ENCODE measurements at regions not wholly inside any gene's neighbourhood (a gene's known extent, or its start where the extent isn't known, plus 50 kb on each side); places are given as distances from the start of the nearest gene placed in this dataset.
"Not testable (repeated sequence)": the region's sequence is repeated elsewhere in the genome, so short reads cannot be mapped to it uniquely, and the experiment has no call there.

GRCh38 chr21:14028619-14029018 is 182.1 kb downstream of the LIPI start:
- H3K27ac ChIP-seq (ENCODE audit: extremely low read depth, low read depth, low read length); POLR2A ChIA-PET; H3K9me3 ChIP-seq (ENCODE audit: control insufficient read depth, insufficient read depth, low read depth, low read length); H3K4me1 ChIP-seq (ENCODE audit: control insufficient read depth, insufficient read depth, low read length); H3K4me3 ChIP-seq (ENCODE audit: low read depth, low read length); CTCF ChIA-PET; H3K36me3 ChIP-seq (ENCODE audit: control insufficient read depth in 2 of 2, insufficient read depth in 1 of 2, low read length in 2 of 2): not testable (repeated sequence)
- TF ChIP-seq ZNF394 (tag by site-specific recombination; IDR thresholded peaks at IDR 0.05; ENCODE audit: borderline replicate concordance): peak; percentile 17; the same call in 1 of the 2 replicates

- Histone ChIP-seq H3K4me3 (ENCODE audit: low read depth, low read length) (peak overlapping the region; percentile 72), H3K27ac (ENCODE audit: extremely low read depth, low read depth, low read length) (peak overlapping the region; percentile 38; the same call in 1 of the 2 replicates)
- CTCF ChIA-PET; H3K36me3 ChIP-seq (ENCODE audit: control insufficient read depth in 2 of 2, insufficient read depth in 1 of 2, low read length in 2 of 2); H3K4me1 ChIP-seq (ENCODE audit: control insufficient read depth, insufficient read depth, low read length); H3K9me3 ChIP-seq (ENCODE audit: control insufficient read depth, insufficient read depth, low read depth, low read length); POLR2A ChIA-PET: not testable (repeated sequence)
- TF ChIP-seq SP2 (tag by site-specific recombination; IDR thresholded peaks at IDR 0.05): peak; percentile 66
- TF ChIP-seq ZNF341 (tag by site-specific recombination; IDR thresholded peaks at IDR 0.05; ENCODE audit: low read depth): 0 out of 2 replicates have a peak, but pooled peaks have one; percentile 26
- peak; percentile 30; the same call in 1 of the 2 replicates for TF ChIP-seq SP3 (tag by site-specific recombination; IDR thresholded peaks at IDR 0.05)
Measured at GRCh38 chr21:14027235-14027869, 183.4 kb downstream of the LIPI start.

GRCh38 chr21:14020108-14020507 is 190.6 kb downstream of the LIPI start:
- H3K4me1 ChIP-seq (ENCODE audit: control insufficient read depth, insufficient read depth, low read length); H3K4me3 ChIP-seq (ENCODE audit: low read depth, low read length); H3K9me3 ChIP-seq (ENCODE audit: control insufficient read depth, insufficient read depth, low read depth, low read length); H3K36me3 ChIP-seq (ENCODE audit: control insufficient read depth in 2 of 2, insufficient read depth in 1 of 2, low read length in 2 of 2); H3K27ac ChIP-seq (ENCODE audit: extremely low read depth, low read depth, low read length); CTCF ChIA-PET: not testable (repeated sequence)
- POLR2A ChIA-PET: interaction anchor here (1.2 kb wide), 1 partner anchor 363 kb away, joined by 3 read pairs; the partner anchor contains the start of gene HSPA13

- H3K27ac ChIP-seq (ENCODE audit: extremely low read depth, low read depth, low read length); H3K4me1 ChIP-seq (ENCODE audit: control insufficient read depth, insufficient read depth, low read length); POLR2A ChIA-PET; H3K4me3 ChIP-seq (ENCODE audit: low read depth, low read length); H3K36me3 ChIP-seq (ENCODE audit: control insufficient read depth in 2 of 2, insufficient read depth in 1 of 2, low read length in 2 of 2); CTCF ChIA-PET; H3K9me3 ChIP-seq (ENCODE audit: control insufficient read depth, insufficient read depth, low read depth, low read length): not testable (repeated sequence)
Measured at GRCh38 chr21:14015841-14016240, 194.9 kb downstream of the LIPI start.

GRCh38 chr21:14013623-14014498 is 196.9 kb downstream of the LIPI start:
- CTCF ChIA-PET: not testable (repeated sequence)

GRCh38 chr21:14013056-14013603 is 197.6 kb downstream of the LIPI start:
- ChIA-PET CTCF (no interaction called here), POLR2A (no interaction called here)
- no peak overlapping the region for H3K4me3 ChIP-seq (ENCODE audit: low read depth, low read length)
- no peaks in the 10 kb centered on the region for H3K9me3 ChIP-seq (ENCODE audit: control insufficient read depth, insufficient read depth, low read depth, low read length)
- TF ChIP-seq ZNF366 (tag by site-specific recombination; conservative IDR thresholded peaks at IDR 0.05) (no peak), ZNF549 (tag by site-specific recombination; IDR thresholded peaks at IDR 0.05) (no peak), ZNF121 (tag by site-specific recombination; IDR thresholded peaks at IDR 0.05) (no peak), ZNF488 (tag by site-specific recombination; IDR thresholded peaks at IDR 0.05) (no peak), ZBTB17 (tag by site-specific recombination; IDR thresholded peaks at IDR 0.05) (no peak)
- no peaks in the 10 kb centered on the region for H3K4me1 ChIP-seq (ENCODE audit: control insufficient read depth, insufficient read depth, low read length)
- no peaks in the 10 kb centered on the region for H3K36me3 ChIP-seq (ENCODE audit: control insufficient read depth in 2 of 2, insufficient read depth in 1 of 2, low read length in 2 of 2)
- no peak overlapping the region for H3K27ac ChIP-seq (ENCODE audit: extremely low read depth, low read depth, low read length)

More at GRCh38 chr21:14013623-14014498, 196.9 kb downstream of the LIPI start:
- H3K4me1 ChIP-seq (ENCODE audit: control insufficient read depth, insufficient read depth, low read length); H3K36me3 ChIP-seq (ENCODE audit: control insufficient read depth in 2 of 2, insufficient read depth in 1 of 2, low read length in 2 of 2); H3K4me3 ChIP-seq (ENCODE audit: low read depth, low read length); H3K27ac ChIP-seq (ENCODE audit: extremely low read depth, low read depth, low read length); POLR2A ChIA-PET; H3K9me3 ChIP-seq (ENCODE audit: control insufficient read depth, insufficient read depth, low read depth, low read length): not testable (repeated sequence)
